ENCODE measurements at regions not wholly inside any gene's neighbourhood (a gene's known extent, or its start where the extent isn't known, plus 50 kb on each side); places are given as distances from the start of the nearest gene placed in this dataset.

GRCh38 chr10:118246332-118247295 is 95.5 kb downstream of the FAM204A start:
- DNase-seq (ENCODE audit: low read depth in 2 of 2) = no peak

DNA sequence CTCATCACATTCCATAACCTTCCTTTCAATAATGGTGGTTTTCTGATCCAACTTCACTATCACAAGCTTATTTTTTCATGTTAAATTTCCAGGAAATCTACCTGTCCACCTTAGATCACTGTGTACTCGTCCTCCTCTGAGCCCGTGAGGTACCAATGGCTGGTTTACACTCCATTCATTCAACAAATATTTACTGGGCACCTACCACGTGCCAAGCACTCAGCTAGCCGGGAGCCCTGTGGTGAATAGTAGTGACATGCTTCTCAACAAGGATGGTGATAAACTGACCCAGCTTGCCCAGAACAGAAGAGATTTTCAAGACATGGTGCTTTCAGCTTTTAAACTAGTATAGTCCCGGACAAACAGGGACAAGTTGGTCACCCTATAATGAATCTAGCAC is 98.2 kb downstream of the FAM204A start:
- no peak for DNase-seq (ENCODE audit: low read depth in 2 of 2)

DNA sequence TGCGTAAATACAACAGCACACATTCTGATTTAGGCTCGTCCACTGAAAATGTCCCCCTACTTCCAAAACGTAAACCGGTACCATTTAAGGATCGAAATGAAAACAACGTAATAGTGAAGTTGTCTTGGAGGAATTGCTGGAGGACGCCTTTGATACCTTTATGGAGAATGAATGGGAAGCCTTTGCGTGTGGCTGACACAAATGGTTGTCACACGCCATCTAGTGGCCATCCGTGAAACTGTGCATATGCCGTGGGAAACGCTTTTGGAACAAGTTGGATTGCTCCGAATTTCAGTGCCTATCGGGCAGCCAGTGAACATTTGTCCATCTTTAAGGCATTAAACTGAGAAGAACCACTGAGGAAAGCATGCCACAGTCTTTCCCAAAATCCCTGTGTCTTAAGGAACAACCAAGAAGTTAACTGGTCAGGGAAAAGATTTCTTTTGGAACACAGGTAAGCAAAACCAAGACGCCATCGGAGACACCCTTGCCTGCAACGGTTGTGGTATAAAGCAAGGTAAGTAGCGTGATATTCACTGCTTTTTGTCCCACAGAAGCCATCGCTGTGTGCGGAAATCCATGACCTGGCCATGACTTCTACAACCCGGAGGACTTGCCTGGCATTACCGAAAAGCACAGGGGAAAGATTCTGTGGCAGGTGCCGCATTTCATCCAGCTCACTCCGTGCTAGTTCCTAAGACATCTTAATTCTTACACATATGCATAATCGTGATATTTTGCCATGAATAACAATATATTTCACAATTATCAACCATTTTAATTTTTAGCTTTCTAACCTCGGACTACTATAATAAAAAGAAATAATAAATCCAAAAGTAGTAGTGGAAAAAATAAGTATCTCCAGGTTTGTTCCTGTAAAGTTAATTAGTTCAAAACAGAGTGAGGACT is 100.6 kb downstream of the FAM204A start:
- DNase-seq (ENCODE audit: low read depth in 2 of 2) = peak; percentile 61 to 73

- no peak for DNase-seq (ENCODE audit: low read depth in 2 of 2)
Observed at GRCh38 chr10:118239236-118239630, 102.9 kb downstream of the FAM204A start.

DNA sequence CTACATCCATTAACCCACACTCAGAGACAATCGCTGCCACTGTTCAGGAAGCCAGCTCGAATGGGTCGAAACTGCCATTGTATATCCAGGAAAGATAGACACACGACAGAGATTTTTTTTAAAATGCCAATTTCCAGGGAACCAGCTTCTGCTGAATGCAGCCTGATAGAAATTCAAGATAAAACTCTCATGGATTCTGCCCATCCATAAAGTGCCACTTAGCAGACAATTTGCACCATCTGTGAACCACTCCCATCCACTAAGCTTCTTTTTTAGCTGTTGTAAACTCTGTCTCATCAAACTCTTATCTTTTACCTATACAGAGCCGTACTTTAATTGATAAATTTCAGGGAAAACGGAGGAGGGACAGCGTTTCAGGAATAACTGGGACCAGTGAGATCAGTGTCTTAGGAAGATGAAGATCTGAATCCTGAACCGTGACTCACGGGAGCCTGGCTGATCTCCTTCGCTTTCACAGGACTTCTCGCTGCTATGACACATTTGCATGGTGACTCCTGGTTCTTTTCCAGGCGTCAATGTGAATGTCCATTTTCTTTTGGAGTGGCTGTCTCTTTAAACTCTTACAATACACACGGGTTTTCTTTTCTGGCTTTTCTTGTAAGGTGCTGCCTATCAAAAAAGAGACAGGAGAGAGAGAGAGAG is 103.4 kb downstream of the FAM204A start:
- no peak for DNase-seq (ENCODE audit: low read depth in 2 of 2)

GRCh38 chr10:118237930-118238329 is 104.2 kb downstream of the FAM204A start:
- no peak for DNase-seq (ENCODE audit: low read depth in 2 of 2)

DNA sequence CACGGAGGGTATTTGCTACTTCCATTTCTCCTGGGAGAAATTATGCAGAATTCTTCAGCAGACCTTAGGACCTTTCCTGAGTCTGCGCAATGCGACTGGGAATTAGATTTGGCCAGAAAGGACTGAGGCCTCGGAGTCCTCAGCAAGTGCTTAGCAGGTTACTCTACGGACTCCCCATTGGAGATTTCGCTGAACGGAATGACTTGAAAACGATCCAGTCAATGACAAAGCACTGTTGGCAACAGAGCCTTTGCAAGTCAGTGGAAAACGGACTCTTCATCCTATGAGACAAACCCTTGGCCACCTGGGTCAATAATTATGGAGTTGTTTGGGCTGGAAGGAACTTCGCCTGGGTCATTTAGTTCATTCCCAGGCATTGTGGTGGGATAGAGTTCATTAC is 107.4 kb downstream of the FAM204A start:
- no peak for DNase-seq (ENCODE audit: low read depth in 2 of 2)

- DNase-seq (ENCODE audit: low read depth in 2 of 2) = no peak
Observed at GRCh38 chr10:118220346-118220850, 121.7 kb downstream of the FAM204A start.

DNA sequence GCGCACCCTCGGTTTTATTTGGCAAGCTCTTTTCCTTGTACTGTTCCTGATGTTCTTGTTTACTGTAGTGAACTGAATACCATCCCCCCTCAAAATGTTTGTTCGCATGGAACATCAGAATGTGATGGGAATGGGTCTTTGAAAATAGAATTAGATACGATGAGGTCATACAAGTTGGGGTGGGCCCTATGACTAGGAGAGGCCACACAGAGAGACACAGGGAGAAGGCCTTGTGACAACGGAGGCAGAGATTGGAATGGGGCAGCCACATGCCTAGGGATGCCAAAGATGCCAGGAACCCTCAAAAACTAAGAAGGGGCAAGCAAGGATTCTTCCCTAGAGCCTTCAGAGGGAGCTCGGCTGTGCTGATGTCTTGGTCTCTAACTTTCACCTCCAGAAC is 123.6 kb downstream of the FAM204A start:
- DNase-seq (ENCODE audit: low read depth in 2 of 2) = no peak

- DNase-seq (ENCODE audit: low read depth in 2 of 2) = no peak
Observed at GRCh38 chr10:118216571-118217170, 125.5 kb downstream of the FAM204A start.

DNA sequence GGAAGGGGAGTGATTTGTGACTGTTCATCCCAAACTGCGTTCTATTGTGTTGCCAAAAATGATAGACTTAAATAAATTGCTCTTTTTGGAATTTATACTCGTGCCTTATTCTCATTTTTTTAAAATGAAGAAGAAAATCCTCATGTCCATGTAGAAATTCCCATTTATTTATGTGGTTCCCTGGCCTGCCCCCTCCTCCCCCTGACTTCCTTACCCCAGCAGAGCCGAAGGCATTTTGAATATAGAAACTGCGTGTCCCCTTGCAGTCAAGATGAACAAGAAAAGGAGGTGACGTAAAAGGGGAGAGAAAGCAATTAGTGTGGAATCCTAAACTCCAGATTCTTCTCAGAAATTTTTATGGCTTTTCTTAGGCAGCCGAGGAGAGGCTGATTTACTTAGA is 126.1 kb downstream of the FAM204A start:
- DNase-seq (ENCODE audit: low read depth in 2 of 2) = no peak

GRCh38 chr10:118214776-118215175 is 127.3 kb downstream of the FAM204A start:
- no peak for DNase-seq (ENCODE audit: low read depth in 2 of 2)

- DNase-seq (ENCODE audit: low read depth in 2 of 2) = no peak
Observed at GRCh38 chr10:118213436-118213835, 128.7 kb downstream of the FAM204A start.

DNA sequence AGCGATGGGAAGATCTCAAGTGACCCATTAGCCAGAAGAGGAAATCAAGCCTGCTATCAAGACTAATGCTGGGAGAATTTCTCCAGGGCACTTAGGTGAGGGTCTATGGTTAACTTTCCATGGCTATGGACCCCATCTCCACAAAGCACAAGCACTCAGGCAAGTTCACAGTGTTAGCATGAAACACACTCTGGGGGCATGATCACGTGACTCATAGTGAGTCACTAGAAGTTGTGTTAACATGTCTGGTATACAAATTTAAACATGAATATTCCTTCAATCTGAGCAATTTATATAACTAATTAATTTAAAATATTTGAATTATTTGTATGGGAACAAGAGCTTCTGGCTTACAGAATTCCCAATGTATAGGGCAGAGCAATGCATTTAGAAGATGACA is 131.8 kb downstream of the FAM204A start:
- no peak for DNase-seq (ENCODE audit: low read depth in 2 of 2)

GRCh38 chr10:118209215-118209614 is 132.9 kb downstream of the FAM204A start:
- DNase-seq (ENCODE audit: low read depth in 2 of 2) = no peak

DNA sequence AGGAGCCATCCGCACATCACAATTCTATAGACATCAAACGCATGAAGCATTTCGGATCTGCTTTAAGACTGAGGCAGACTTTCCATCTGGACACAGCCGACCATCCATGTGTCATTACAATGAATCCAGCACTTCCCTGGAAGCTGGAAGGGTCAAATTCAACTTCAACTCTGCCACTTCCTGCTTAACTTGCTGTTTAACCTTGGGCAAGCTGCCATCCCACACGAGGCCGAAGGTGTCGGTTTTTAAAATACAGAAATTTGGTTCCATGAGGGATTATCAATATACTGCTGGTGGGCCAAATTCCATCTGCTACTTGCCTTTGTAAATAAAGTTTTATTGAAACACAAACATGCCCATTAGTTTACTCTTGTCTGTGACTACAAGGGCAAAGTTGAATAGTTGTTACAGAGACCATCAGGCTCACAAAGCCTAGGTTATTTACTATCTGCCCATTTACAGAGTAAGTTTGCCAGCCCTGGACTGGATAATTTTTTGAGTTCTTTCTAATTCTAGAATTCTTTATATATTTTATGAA is 134.6 kb downstream of the FAM204A start:
- no peak for DNase-seq (ENCODE audit: low read depth in 2 of 2)

DNA sequence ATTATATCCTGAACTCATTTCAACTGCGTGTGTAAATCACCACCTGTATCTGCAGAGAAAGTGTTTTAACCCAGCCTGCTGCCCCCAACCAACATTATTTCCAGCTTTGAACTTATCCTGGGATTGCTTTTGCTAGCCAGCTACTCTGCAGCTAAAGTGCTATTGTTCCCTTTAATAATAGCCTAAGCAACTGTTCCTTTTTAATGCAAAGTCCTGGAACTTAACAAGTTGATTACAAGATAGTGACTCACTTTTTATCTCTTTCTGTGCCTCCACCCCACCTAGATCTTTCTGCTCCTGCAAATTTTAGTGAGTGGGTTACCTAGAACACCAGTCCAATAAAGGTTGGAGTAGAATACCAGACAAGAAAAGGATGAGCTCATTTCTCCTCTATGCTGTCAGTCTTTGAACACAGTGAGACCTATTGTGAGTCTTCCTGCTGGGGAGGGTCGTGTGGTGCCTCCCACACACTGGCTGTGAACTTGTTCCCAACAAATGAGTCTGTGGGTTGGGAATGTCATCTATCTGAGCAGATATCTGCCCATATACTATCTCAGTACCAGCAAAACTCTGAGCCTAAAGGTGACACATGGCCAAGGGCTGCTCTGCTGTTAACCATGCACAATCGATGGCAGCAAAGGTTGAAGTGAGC is 137.7 kb downstream of the FAM204A start:
- DNase-seq (ENCODE audit: low read depth in 2 of 2) = no peak

DNA sequence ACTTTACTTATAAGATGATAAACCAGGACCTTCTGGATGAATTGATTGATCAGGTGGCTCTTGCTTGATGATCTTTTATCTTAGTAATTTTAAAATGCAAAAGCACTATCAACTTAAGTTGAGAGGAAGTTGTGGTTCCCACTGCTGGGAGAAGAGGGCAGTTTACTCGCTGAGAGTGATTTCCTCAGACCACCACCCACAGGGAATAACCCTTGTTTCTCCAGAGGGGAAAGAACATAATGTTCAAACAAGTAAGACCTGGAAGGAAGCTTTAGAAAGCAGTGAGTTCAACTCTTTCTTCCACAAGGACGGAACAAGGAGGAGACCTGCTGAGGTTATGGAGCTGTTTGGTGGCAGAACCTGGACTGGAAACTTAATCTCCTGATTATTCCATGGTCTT is 138.7 kb downstream of the FAM204A start:
- DNase-seq (ENCODE audit: low read depth in 2 of 2) = no peak

- no peak for DNase-seq (ENCODE audit: low read depth in 2 of 2)
Observed at GRCh38 chr10:118195729-118196128, 146.4 kb downstream of the FAM204A start.

GRCh38 chr10:118193642-118194041 is 146.9 kb upstream of the RAB11FIP2 start:
- DNase-seq (ENCODE audit: low read depth in 2 of 2) = no peak
